HG02610 (cell line): ENCODE measurements at regions not wholly inside any gene's neighbourhood (a gene's known extent, or its start where the extent isn't known, plus 50 kb on each side); places are given as distances from the start of the nearest gene placed in this dataset.

Experiments
- ATAC-seq: cut with Tn5 transposase; IDR thresholded peaks from one replicate; pipeline ENCODE4 v1.9.1; 2021; ENCODE audit warnings: mild to moderate bottlenecking, moderate library complexity; ENCODE audit not compliant: unreplicated experiment

DNA sequence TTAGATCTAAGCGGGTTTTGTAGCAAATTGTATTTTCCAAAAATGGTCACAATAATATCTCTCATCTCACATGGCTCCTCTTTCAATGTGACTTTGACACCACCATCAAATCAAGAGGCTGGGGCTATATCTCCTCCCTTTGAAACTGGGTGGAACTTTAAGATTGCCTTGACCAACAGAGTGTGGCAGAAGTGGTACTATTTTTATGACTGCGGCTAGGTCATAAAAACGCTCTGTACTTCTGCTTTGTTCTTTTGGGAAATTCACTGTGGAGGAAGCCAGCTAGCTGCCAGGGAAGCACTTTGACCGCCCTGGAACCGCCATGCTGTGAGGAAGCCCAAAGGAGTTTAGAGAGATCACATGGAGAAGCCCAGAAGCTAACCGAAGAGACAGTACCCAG is 50.7 kb upstream of the ACOT11 start:
- ATAC-seq: no peak

DNA sequence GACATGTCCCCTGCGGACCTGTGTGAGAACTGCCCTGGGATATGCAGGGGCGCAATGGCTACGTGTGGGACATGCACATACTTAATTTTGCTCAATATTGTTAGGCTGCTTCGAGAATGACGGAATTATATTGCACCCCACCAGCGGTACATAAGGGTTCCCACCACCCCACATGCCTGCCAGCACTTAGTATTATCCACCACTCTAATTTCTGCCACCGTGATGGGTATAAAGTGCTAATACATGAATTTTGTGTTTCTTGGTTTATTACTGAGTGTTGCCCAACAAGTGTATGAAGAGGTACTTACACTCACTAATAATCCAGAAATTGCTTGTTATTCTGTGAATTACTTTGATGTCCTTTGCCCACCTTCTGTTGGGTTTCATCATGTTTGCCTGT is 52.1 kb upstream of the ACOT11 start:
- ATAC-seq: no peak

DNA sequence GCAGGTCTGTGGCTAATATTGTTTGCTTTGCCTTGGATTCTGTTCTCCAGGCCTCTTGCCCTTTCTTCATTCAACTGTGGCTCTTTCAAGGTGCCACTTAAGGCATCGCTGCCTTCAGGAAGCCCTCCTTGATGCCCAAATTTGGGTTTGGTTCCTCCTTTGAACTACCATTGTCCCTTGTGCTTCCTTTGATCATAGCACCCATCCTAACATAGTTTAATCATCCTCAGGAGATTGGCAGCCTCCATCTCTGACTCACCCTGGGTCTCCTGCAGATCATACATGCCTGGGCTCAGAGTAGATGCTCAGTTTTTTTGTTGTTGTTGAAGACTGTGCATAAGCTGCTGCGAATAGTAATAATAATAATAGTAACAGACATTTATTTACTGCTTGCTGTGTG is 54.4 kb upstream of the ACOT11 start:
- ATAC-seq: no peak

DNA sequence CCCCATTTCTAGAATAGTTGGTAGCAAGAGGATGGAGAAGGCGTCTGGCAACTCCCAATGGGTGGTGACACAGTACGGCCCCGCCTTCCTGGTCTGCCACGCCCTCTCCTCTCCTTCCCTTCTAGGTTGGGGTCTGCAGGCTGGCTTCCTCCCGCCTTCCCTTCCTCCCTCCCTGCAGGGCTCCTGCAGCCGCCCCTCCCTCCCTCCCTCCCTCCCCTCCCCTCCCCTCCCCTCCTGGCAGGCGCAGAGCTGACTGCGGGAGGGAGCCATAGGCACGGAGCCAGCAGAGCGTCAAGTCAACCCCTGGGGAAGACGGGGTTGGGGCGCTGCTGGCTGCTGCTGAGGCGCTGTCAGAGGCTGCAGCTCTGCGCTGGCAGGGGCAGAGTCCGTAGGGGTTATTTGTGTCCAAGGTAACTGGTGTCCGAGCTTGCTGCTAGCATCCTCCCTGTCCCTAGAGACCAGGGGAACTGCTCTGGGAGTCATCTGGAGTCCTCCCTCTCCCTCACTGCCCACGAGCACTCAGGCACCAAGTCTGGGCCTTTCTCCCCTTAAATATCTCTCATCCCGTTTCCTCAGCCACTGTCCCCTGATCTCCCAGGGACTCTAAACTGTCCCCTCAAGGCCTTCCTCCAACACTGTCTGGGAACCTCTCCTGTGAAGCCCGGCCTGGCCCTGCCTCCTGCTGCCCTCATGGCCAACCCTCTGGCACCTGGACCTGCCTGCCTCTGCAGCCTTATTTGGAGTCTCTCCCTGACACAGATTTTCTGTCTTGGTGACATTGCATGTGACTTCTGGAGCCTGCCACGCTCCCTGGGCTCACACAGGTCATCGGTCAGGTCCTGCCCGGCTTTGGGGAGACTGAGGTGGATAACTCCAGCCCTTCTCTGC is 57.4 kb upstream of the ACOT11 start:
- no peak for ATAC-seq

DNA sequence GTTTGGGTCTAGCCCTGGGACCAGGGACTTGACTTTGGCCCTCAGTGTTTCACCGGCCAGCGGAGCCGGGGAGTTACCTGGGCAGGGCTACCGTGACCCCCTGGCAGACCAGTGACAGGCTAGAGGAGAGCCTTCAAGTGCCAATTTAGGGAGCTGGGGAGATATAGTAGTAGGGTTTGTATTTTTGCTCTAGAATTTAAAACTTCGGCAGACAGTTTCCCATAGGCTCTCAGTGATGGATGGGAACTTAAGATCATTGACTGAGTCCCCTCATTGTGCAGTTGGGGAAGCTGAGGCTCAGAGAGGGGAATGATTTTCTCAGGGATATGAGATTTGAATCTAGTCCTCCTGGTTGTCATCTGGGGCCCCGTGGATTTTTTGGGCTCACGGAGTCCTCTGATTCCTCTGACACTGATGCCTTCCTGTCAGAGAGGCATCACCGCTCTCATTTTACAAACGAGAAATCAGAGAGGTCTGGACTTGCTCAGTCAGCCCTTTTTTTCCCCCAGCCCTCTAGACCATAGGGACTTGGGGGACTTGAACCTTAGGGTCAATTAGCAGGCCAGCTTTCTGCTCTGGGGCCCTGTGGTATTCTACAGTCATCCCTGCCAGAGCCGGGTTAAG is 58.3 kb upstream of the ACOT11 start:
- ATAC-seq: no peak

DNA sequence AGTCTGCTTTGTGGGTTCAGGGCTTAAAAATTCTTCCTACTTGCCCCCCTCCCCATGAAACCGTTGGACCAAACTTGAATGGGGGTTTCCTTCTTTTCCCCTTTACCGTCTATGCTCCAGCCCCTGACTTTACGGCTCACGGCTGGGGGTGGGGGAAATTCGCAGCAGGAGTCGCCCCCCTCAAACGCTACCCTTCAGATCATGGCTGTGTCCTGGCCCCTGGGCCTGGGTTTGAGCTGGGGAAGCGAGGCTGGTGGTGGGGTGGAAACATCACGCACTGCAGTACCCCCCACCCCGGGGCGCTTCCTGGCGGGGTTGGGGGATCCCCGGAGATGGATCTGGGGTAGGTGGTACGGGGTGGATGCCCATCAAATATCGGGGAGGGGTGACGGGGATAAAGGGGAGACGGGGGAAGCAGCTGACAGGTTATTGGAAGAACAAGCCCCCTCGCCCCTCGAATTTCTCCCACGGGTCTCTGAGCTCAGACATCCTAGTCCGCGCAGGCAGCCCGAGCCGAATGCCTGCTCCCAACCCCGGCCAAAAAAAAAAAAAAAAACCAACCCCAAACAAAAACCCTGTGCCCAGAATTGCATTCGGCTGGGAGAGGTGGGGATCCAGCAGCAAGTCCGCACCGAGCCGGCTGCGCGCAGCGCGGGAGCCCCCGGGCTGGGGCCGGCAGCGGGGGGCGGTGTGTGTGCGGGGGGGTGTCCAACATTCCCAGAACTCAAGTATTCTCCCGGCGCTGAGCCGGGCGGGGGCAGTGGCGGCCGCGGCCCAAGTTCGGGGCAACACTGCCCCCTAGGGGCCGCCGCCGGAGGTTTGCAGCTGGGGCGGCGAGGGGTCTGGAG is 59.0 kb upstream of the ACOT11 start:
- ATAC-seq: peak; percentile 58

DNA sequence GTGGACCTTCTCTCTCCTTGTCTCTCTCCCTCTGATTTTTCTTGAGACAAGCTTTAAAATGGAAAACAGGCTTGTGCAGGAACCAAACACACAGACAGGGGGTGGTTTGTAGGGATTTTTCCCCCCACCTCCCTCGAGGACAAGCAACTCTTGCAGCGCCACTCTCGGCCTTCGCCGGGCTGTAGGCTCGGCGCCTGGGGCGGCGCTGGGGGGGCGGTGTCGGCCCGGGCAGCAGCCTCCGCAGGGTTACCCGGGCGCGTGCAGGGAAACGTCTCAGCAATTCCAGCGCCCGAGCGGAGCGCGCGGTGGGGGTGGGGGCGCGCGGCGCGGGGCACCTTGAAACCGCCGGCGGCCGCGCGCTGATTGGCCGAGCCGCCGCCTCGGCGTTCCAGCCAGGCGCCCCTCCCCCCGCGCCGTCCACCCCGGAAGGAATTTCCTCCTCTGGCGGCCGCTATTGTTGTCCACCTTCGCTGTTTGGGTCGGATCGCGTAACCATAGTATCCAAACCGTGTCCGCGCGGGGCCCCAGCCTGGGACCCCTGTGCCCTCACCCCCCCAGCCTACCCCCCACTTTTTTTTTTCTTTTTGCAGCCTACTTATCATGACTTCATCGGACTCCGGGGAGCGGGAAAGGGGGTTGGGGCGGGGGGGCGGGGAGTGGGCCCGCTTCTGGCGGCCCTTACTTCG is 59.8 kb upstream of the ACOT11 start:
- peak; percentile 65 for ATAC-seq

DNA sequence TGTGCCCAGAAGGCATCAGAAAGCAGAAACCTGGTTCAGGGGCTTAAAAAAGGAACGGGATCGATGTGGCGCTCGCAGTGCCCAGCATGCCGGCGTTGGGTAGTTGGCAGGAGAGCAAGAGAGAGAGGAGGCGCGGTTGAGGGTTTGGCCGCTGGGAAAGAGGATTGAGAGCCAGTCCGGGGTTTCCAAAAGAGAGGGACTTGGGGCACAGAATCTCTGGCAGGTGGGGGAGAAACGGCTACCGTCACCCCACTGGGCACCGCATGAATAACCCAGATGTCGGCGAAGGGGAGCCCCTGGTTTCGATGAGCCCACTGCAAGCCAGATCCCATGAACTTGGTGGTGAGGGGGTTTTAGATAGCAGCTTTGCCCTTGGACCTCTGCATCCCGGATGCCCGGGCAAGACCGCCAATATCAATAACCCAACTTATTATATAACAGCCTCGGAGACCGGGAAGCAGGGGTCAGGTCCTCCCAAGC is 60.4 kb upstream of the ACOT11 start:
- ATAC-seq: no peak

DNA sequence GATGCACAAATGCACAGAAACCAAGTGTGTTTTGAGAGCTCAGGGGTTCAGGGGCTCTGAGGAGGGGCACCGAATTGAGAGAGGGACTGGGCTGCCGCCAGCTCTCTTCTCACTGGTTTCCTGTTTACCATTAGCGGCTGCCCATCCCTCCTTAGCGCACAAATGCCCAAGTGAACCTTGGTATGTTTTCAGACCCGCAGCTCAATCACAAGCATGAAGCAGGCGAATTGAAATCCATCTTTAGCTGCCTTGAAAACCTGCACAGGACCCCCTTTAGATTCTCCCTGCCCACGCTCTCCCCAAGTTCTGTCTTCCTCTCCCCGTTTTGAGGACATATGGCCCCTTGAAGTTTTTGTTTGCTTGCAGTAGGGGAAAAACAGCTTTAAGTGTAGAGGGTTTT is 61.1 kb upstream of the ACOT11 start:
- ATAC-seq: no peak

DNA sequence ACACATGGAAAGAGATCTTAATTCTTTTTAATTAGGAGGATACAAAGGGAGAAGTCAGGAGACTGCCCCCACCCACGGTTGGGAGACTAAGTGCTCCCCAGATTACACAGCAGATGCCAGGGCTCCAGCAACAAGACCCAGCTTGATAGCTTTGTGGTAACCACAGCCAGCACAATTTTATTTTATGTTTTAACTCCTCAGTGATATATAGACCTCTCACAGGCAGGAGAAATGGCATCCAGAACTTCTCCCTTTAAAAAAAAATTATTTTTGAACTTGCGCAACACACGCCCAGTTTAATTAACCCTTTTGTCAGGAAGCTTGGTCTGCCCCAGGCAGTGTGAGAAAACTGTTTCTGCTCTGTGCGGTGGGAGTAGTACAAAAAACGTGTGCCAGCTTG is 62.6 kb upstream of the ACOT11 start:
- ATAC-seq: no peak

DNA sequence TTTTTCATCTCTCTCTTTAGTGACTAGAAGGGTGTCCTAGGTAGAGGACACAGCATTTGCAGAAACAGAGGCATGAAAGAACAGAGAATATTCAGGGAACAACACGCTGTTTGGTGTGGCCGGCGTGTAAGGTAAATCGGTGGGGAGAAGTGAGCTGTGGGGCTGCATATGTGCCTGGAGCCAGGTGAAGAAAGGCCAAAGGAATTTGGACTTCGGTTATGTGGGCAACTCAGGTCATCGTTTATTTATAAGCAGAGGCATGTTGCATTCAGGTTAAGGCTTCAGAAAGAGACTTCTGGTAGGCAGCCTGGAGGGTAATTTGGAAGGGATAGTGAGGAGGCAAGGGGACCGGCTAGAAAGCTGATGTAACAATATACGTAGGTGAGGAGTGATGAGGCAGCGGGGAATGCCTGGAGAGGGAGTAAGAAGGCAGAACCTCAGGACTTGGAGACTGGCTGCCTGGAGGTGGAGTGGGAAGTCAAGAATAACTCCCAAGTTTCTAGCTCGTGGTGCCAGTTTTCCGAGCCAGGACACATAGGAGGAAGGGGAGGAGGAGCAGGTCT is 64.1 kb upstream of the ACOT11 start:
- ATAC-seq: no peak

DNA sequence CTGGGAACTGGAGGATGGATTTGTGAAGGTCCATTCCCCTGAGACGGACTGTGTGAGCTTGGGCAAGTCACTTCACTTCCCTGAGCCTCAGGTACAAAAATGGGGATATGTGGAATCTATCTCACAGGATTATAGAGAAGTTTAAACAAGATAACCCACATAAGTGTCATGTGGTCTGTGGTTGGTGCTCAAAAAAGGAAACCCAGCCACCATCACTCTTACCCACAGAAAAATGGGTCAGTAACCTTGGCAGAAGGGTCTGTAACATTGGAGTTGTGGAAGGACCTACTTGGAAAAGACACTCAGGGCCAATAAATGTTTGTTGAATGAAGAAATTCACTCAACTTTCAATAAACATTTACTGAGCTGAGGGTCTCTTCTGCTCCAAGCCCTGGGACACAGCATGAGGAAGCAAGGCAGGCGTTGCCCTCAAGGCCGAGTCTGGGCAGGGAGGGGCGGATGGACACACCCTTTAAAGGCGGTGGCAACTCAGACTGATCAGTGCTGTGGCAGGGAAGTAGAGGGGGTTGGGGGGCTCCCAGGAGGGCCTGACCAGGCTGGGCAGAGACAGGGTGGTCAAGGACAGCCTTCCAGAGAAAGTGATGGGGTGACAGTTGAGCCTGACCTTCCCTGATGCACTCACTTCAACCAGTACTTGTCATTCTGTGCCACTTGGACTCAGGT is 66.7 kb upstream of the ACOT11 start:
- no peak for ATAC-seq

DNA sequence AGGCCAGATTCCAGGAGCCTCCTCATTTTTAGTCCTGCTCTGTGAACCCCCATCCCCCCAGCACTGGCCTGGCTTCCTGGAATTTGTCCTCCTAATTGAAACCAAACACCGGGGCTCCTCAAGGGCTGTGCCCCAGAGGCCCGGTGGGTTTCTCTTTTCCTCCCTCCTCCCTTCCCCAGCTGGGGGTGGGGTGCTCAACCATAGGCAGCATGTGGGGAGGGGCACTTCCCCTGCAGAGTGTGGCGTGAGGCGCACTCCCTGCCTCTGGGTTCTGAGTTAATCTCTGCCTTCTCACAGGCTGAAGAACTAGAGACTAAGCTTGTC is 67.5 kb upstream of the ACOT11 start:
- ATAC-seq: no peak

DNA sequence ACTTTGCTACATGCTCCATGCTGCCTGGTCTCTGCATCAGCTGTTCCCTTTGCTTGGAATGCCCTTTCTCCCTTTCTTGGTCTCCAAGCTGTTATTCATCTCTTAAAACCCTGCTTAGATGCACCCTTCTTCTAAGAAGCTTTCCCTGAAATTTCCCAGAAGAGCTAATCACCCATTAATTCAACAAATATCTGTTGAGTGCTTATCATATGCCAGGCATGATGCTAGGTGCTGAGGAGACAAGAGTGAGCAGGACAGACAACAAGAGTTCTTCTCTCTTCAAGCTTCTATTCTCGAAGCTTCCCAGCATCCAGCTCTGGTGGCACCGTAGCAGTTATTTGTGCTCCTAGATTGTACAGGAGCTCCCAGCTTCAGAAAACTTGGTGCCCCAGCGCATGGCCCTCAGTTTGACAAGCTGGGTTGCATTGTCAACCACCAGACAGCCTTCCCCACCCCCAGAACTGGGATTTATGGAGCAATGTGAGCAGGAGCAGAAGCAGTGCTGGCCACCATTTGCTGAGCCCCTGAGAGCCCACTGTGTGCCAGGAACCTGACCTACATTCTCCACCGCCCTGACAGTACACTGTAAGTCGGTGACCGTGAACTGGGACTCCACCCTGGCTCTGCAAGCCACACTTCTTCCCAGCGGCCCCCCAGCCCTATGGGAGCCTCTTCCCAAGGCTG is 68.0 kb upstream of the ACOT11 start:
- no peak for ATAC-seq

DNA sequence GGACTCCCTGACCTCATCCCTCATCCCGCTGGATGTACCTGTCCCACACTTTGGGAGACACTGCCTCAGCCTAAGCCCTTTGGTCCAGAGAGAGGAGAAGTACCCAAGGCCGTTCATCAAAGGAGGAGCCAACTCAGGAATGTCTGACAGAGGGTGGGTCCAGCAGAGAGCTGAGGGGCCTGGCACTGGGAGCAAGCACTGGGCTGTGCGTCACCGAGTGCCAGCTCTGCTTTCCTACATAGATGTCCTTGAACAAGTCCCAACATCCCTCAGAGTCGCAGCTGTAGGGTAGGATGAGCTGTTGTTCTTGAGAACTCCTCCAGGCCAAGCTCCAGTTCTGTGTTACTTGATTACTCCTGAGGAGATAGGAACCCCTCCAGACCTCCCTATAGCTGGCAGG is 68.8 kb upstream of the ACOT11 start:
- no peak for ATAC-seq

DNA sequence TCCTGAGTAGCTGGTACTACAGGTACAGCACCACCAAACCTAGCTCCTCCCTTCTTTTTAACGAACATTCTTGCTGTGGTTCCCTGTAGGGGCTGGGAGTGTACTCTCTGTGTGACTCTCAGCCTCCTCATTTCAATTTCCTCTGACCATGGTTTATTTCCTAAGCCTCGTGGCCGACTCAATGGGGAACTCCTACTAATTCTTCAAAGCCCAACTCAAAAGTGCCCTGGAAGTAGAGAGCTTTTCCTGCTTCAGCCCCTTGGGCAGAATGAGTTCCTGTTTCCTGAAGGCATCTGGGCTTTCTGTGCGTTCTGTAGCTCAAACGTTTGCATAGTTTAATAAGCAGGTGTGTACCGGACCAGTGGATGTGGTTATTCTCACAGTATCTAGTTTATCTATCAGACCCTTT is 70.9 kb upstream of the ACOT11 start:
- ATAC-seq: no peak

DNA sequence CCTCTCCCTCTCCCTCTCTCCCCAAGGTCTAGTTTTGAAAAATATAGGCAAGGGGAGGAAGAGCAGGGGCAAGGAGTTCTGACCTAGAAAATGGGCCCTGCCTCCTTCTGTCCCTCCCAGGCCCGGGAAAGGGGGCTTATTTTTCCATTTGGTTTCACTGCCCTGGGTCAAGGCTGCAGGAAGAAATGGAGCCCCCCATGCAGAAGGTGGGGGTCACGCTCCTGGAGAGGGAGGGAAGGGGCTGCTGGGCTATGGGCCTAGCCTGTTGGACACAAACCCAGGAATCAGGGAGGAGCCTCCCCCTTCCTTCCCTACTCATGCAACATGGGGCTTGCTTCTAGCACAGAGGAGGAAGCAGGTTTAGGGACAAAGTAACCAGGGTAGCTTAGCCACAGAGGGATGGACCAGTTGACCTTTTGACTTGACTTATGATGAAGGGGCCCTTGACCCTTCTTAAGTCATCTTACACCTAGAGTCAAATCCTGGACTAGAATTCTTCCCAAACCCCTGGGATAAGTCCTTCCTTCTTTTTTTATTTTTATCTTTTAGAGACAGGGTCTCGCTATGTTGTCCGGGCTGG is 70.4 kb upstream of the SSBP3 start:
- ATAC-seq: no peak

DNA sequence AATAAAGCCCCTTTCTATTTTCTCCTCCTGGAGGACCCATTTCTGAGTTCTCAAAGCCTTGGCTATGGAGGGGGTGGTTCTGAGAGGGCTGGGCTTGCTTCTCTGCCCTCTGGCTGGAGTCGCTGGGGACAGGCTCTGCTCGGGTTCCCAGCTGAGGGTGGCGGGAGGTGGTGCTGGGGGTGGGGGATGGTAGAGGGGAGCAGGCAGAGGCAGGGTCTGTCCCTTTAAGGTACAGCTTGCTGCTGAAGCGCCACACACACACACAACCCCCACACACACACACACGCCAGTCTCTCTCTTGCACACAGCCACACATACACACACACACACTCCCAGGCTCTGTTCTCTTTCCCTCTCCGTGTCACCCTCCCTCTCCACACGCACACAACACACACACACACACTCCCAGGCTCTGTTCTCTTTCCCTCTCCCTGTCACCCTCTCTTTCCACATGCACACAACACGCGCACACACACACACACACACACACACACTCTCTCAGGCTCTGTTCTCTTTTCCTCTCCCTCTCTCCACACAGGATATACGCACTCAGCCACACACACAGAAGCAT is 69.8 kb upstream of the SSBP3 start:
- no peak for ATAC-seq

DNA sequence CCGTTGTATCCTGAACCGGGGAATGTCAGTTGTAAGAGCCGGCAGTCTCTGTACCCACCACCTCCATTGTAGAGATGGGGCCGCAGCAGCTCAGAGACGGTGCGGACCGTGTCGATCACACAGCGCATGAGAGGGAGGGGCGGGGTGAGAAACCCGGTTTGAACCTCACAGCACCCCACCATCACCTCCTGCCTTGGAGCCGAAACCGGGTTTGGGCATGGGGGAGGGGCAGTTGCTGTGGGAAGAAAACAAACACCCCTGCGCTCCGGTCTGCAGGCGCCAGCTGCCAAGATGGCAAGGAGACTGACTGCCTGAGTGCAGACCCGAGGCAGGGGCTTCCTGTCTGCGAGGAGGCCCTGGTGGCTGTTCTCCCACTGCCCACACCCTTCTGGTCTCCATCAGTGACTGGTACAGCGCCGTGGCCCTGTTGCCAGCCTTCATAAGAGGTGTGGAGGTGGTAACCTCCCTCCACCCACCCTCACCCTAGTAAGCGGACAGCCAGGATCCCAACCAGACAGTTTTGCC is 69.2 kb upstream of the SSBP3 start:
- no peak for ATAC-seq
